Hematopoietic multipotent progenitor cell (in vitro differentiated cells): ENCODE measurements at regions not wholly inside any gene's neighbourhood (a gene's known extent, or its start where the extent isn't known, plus 50 kb on each side); places are given as distances from the start of the nearest gene placed in this dataset.

ENCODE experiments used
- DNase-seq, 3 donors: peaks; one replicate each; pipeline ENCODE4 v3.0.0-alpha.2; 2011 to 2015; ENCODE audit warnings: low read depth in 2 of 3, low spot score in 2 of 3

DNA sequence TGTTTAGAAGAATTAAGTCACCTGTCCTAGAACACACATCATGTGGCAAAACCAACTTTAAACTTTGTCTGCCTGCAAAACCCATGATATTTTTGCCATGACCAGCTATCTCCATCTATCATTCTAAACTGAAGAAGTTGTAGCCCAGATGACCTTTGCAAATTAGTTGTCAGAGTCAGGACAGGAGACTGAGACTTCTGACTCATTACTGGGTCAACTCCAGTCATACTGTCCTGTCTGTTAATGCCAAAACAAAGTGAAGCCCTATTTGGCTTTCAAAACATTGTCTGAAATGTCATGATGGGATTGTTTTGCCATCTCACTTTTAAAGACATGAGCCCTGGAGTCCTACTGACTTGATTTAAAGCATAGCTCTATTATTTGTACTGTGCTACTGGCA is 365.7 kb upstream of the CPEB2 start:
- DNase-seq, result no peak

GRCh38 chr4:14640476-14640875 is 361.8 kb upstream of the CPEB2 start:
- no peak for DNase-seq

GRCh38 chr4:14641871-14642270 is 360.4 kb upstream of the CPEB2 start:
- DNase-seq, result no peak

- no peak for DNase-seq
Observed at GRCh38 chr4:14644580-14645282, 357.6 kb upstream of the CPEB2 start.

- DNase-seq, result no peak
Observed at GRCh38 chr4:14646831-14647230, 355.4 kb upstream of the CPEB2 start.

- DNase-seq, result no peak
Observed at GRCh38 chr4:14650127-14650526, 352.2 kb upstream of the CPEB2 start.

- DNase-seq, result no peak
Observed at GRCh38 chr4:14652522-14652921, 349.8 kb upstream of the CPEB2 start.

DNA sequence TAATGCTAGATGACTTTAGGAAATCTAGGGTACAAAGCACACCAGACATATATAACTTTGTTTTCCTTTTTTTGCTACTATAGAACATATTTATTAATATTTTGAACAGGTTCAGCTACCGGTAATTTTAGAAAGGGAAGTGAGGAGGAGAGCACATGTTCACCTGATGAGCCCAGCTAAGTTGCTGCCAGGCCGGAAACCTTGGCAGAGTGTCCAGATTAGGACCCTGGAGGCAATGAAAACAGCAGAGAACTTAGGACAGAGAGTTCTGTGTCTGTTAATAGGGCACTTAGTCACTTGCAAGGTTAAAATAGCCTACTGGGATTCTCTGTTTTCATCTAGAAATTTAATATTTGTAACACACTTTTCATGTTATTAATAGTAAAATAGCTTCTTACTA is 348.9 kb upstream of the CPEB2 start:
- no peak for DNase-seq

DNA sequence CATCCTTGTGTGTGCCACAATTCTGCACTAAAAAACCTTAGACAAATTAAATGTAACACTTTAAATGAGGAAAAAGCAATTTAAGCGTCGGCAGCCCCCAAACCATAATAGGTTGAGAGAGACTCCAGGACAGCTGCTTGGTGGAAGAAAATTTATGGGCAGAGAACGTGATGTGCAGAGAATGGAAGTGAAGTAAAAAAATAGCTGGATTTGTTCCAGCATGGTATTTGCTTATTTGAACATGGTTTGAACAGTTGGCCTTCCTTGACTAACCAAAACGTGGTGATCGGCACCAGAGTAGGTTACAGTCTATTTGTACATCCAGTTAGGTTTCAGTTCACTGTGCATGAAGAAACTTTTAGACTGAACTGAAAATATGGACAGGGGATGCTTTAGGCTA is 343.0 kb upstream of the CPEB2 start:
- DNase-seq, result no peak

DNA sequence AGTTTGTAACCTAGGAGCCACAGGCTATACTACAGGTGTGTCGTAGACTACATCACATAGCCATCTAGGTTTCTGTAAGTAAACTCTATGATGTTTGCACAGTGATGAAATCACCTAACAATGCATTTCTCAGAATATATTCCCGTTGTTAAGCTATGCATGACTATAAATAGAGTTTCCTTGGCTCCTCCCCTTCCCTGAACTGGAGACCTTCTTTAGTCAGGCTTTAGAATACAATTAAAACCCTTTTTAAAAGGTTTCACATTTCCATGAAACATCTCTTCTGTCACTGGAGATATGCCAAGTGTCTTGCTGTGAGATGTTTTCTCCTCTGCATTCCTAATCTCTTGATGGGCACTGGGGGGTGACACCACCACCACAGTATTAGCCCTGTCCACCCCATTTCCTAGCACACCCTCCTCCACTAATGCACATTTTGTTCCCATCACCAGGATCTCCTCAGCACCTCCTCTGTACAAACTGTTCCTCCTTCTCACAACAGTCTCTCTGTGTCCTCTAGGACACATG is 334.6 kb upstream of the CPEB2 start:
- DNase-seq, result no peak

- no peak for DNase-seq
Observed at GRCh38 chr4:14668296-14668695, 334.0 kb upstream of the CPEB2 start.

DNA sequence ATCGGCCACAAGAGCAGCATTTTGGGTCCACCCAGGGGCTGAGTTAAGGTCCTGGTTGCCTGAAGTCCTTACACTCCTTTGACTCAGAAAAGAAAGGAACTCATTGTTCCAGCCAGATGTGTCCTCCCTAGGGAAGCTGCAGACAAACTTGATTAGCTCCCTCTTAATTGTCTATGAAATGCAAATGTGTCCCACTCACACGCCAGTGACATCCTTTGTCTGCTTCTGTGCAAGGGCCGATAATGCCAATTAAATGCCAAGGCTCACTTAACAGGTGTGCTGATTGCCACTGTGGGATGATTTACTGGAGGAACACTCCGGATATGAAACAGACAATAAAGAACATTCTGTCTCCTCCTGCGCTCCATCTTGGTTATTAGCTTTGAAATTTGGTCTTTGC is 332.9 kb upstream of the CPEB2 start:
- no peak for DNase-seq

DNA sequence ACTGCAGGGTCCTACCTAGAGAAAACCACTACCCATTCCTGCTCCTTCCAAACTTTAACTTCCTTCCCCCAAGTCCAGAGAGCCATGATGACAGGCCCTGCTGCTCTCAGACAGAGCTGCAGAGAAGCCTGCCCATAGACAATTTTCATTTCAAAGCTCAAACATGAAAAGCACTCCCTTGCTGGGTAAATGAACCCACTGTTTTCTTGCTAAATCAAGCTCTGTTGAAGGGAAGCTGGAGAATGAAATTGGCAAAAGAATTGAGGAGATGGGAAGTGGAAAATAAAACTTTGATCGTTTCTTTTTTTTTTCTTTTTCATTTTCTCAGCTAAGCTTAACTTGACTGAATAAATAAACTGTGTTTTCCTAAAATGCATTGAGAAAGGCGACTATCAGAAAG is 331.1 kb upstream of the CPEB2 start:
- no peak for DNase-seq

GRCh38 chr4:14675279-14675985 is 326.8 kb upstream of the CPEB2 start:
- DNase-seq, result no peak

- DNase-seq, result no peak
Observed at GRCh38 chr4:14679906-14680305, 322.4 kb upstream of the CPEB2 start.

- DNase-seq, result no peak
Observed at GRCh38 chr4:14681330-14681729, 321.0 kb upstream of the CPEB2 start.

DNA sequence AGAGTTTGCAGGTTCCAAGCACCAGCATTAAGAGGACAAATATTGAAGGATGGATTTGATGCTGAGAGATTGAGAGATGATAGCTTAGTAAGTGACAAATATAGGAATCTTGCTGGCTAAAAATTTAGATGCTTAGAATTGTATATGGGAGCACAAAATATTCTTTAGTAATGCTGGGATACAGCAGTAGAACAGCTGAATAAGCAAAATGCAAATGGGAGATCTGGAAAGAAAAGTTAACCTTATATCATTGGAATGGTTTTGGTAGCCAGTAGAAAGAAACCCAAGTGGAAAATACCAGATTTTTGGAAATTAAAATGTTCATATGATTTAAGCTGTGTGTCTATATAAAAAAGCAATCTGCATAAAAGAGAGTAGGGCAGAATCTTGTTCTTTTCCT is 308.6 kb upstream of the CPEB2 start:
- DNase-seq, result no peak

- no peak for DNase-seq
Observed at GRCh38 chr4:14695095-14695845, 307.0 kb upstream of the CPEB2 start.

GRCh38 chr4:14700083-14700482 is 302.2 kb upstream of the CPEB2 start:
- DNase-seq, result no peak

DNA sequence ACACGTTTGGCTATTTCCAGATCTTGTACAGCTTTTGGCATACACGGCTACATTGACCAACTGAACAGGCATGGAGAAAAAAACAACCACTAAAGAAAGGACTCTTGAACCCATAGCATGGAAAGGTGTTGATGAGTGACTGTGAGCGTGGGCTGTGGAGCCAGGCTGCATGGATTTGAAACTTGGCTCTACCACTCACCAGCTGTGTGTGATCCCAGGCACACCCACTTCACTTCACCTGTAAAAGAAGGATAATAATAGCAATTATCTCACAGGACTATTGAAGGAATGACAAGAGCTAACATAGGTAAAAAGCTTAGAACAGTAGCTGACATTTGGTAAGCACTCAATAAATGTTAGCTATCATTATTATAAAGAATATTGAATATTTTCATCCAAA is 301.7 kb upstream of the CPEB2 start:
- no peak for DNase-seq

DNA sequence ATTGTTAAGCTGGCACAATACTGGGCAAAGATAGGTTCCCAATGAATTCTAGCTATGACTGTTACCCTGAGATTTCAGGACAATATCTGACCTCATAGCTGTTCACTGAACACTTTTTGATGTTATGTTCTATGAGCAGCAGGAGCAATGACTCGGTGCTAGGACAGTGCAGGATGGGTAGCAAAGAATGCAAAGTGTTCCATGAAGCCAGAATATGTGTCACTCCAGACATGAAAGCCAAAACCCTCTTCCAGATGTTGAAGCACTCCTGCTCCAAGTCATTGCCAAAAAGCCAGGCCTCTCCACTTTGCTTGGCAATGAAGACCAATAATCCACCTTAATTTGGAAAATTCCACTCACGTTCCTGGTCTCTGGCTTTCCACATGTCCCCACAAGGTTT is 300.9 kb upstream of the CPEB2 start:
- no peak for DNase-seq

DNA sequence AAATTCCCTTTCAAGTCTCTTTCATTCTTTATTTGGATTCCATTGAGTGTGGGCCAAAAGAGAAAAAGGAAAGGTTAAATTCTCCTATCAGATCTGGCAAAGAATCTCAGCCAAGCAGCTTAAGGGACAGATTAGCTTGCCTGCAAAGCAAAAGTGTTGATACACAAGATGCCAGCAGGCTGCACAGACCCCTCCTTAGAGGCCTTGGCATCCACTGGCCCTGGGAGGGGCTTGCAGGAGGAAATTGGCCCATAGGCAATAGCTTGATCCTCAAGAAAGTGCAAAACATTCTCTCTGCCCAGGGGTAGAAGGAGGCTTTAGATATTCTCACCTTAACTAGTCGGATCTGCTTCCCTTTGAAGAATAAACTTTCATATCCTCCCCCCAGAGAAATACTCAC is 300.4 kb upstream of the CPEB2 start:
- DNase-seq, result no peak
